A673 (cell line): ENCODE measurements at regions not wholly inside any gene's neighbourhood (a gene's known extent, or its start where the extent isn't known, plus 50 kb on each side); places are given as distances from the start of the nearest gene placed in this dataset.

ENCODE experiments used
- BruUV-seq: library from RNA; stranded (reverse); fragments of 400-500 nt; replicated peaks from 2 replicates; lab custom pipeline; 2021; lab: Mats Ljungman, UMichigan
- CTCF ChIA-PET: fragments of 300-600 bp; sonication (Branson Sonifier 250); formaldehyde crosslinking; loops from one replicate; lab custom pipeline; 2022; ENCODE audit warnings: antibody characterized with exemption; lab: Charles Lee
- POLR2A ChIA-PET: fragments of 300-600 bp; sonication (Branson Sonifier 250); formaldehyde crosslinking; loops from one replicate; lab custom pipeline; 2022; ENCODE audit warnings: antibody characterized with exemption; ENCODE audit not compliant: low non-redundant PET; lab: Charles Lee
- DNase-seq: peaks from one replicate; pipeline ENCODE4 v3.0.0-alpha.2; 2015; ENCODE audit warnings: low spot score
- H3K27ac ChIP-seq: fragments of 200-600 bp; sonication (generic); 2 replicates; pipeline ENCODE4 v1.5.1; 2016; ENCODE audit warnings: mixed run types, low read depth, mild to moderate bottlenecking, mixed read lengths, antibody characterized with exemption, low read length; ENCODE audit not compliant: poor library complexity, severe bottlenecking
- H3K27me3 ChIP-seq: fragments of 200-600 bp; sonication (generic); replicated peaks from 2 replicates; pipeline ENCODE4 v1.6.1; 2017; ENCODE audit warnings: mixed run types, low read depth, mild to moderate bottlenecking, mixed read lengths, antibody characterized with exemption, low read length; ENCODE audit not compliant: insufficient read depth, poor library complexity
- H3K36me3 ChIP-seq: fragments of 200-600 bp; sonication (generic); 2 replicates; pipeline ENCODE4 v1.6.1; 2016; ENCODE audit warnings: mixed run types, mild to moderate bottlenecking, mixed read lengths, antibody characterized with exemption, low read length; ENCODE audit not compliant: insufficient read depth, poor library complexity, severe bottlenecking
- H3K4me1 ChIP-seq: fragments of 200-600 bp; sonication (generic); 2 replicates; pipeline ENCODE4 v1.6.1; 2017; ENCODE audit warnings: mixed run types, mild to moderate bottlenecking, mixed read lengths, antibody characterized with exemption, low read length; ENCODE audit not compliant: insufficient read depth, poor library complexity, severe bottlenecking
- H3K4me3 ChIP-seq: fragments of 200-600 bp; sonication (generic); 2 replicates; pipeline ENCODE4 v1.5.1; 2016; ENCODE audit warnings: low read depth, mixed run types, mild to moderate bottlenecking, mixed read lengths, low read length; ENCODE audit not compliant: poor library complexity, severe bottlenecking
- H3K9me3 ChIP-seq: fragments of 200-600 bp; sonication (generic); 2 replicates; pipeline ENCODE4 v1.6.1; 2016; ENCODE audit warnings: mixed run types, low read depth, mild to moderate bottlenecking, mixed read lengths, antibody characterized with exemption, low read length; ENCODE audit not compliant: poor library complexity, severe bottlenecking
- CTCF ChIP-seq: fragments of 300-800, 200-600 bp; sonication (generic); conservative IDR thresholded peaks from 2 replicates; pipeline ENCODE4 v1.5.1; 2017; ENCODE audit warnings: low read depth, mild to moderate bottlenecking, antibody characterized with exemption, low read length, moderate library complexity, mixed read lengths
- EZH2 ChIP-seq: fragments of 200-600 bp; sonication (generic); IDR thresholded peaks from 2 replicates; pipeline ENCODE4 v1.6.1; 2017; ENCODE audit warnings: borderline replicate concordance, low read depth, mild to moderate bottlenecking, mixed read lengths, antibody characterized with exemption, low read length; ENCODE audit not compliant: poor library complexity, severe bottlenecking
- intact Hi-C: fragments of 100-400 bp; cut with micrococcal nuclease; formaldehyde crosslinking; loops from one replicate; pipeline ENCODE4 v1.10.0; 2022; ENCODE audit not compliant: unreplicated experiment

- no peak for DNase-seq
- CTCF ChIA-PET, result no interaction called here
- no peak overlapping the region for H3K27ac ChIP-seq
- H3K27me3 ChIP-seq, result no peaks in the 10 kb centered on the region
- H3K36me3 ChIP-seq, result no peaks in the 10 kb centered on the region
- no peak overlapping the region for H3K4me3 ChIP-seq
- POLR2A ChIA-PET, result no interaction called here
- H3K4me1 ChIP-seq, result no peaks in the 10 kb centered on the region
- intact Hi-C loops, result no loop called here
- BruUV-seq, result no TSS peak
- TF ChIP-seq CTCF, result no peak
- no peak for TF ChIP-seq EZH2
- no peaks in the 10 kb centered on the region for H3K9me3 ChIP-seq
These were observed 621.2 kb upstream of the CDH6 start for GRCh38 chr5:30572279-30572678.

- POLR2A ChIA-PET, result no interaction called here
- Histone ChIP-seq H3K4me3 (no peak overlapping the region), H3K4me1 (peaks cover 9% of the 10 kb centered on the region), H3K9me3 (no peaks in the 10 kb centered on the region), H3K27ac (no peak overlapping the region), H3K36me3 (no peaks in the 10 kb centered on the region), H3K27me3 (no peaks in the 10 kb centered on the region)
- no peak for TF ChIP-seq EZH2
- TF ChIP-seq CTCF, result no peak
- peak; percentile 94 for DNase-seq
- intact Hi-C loops, result no loop called here
- no TSS peak for BruUV-seq
- CTCF ChIA-PET, result no interaction called here
These were observed 631.7 kb upstream of the CDH6 start for GRCh38 chr5:30561771-30562170.

- DNase-seq, result no peak
- ChIA-PET POLR2A (no interaction called here), CTCF (no interaction called here)
- no peaks in the 10 kb centered on the region for H3K36me3 ChIP-seq
- no TSS peak for BruUV-seq
- TF ChIP-seq EZH2 (no peak), CTCF (no peak)
- no peaks in the 10 kb centered on the region for H3K9me3 ChIP-seq
- peaks cover 18% of the 10 kb centered on the region for H3K4me1 ChIP-seq
- H3K27ac ChIP-seq, result no peak overlapping the region
- no peak overlapping the region for H3K4me3 ChIP-seq
- intact Hi-C loops, result no loop called here
- H3K27me3 ChIP-seq, result no peaks in the 10 kb centered on the region
These were observed 641.9 kb upstream of the CDH6 start for GRCh38 chr5:30551618-30552017.
